ENCODE measurements at regions not wholly inside any gene's neighbourhood (a gene's known extent, or its start where the extent isn't known, plus 50 kb on each side); places are given as distances from the start of the nearest gene placed in this dataset.
"Not testable (repeated sequence)": the region's sequence is repeated elsewhere in the genome, so short reads cannot be mapped to it uniquely, and the experiment has no call there.

GRCh38 chr1:164021813-164022212, 537.2 kb upstream of the PBX1 start:
- no peak for DNase-seq

GRCh38 chr1:164033782-164034181, 525.2 kb upstream of the PBX1 start:
- DNase-seq, result no peak

GRCh38 chr1:164040754-164041153, 518.2 kb upstream of the PBX1 start:
- no peak for DNase-seq

GRCh38 chr1:164051782-164052181, 507.2 kb upstream of the PBX1 start:
- DNase-seq, result no peak

GRCh38 chr1:164054331-164054730, 504.7 kb upstream of the PBX1 start:
- no peak for DNase-seq

GRCh38 chr1:164058198-164058597, 500.8 kb upstream of the PBX1 start:
- no peak for DNase-seq

DNA sequence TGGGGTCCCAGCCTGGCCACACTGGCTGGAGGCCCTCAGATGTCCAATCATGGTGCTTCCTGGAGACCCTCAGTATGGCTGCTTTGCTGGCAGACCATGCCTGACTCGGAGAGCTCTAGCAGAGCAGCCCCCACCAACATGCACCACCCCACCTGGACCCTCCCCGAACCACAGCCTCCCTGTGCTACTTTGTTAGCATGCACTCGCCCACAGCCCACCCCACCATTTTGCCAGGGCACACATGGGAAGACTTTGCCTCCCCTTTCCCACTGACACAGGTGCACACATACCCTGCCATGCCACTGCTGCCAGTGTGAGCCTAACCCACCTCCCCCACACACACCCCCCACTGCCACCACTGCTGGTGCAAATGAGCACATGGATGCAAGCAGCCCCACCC, 497.5 kb upstream of the PBX1 start:
- no peak for DNase-seq

- DNase-seq, result no peak
Observed at GRCh38 chr1:164064501-164064900, 494.5 kb upstream of the PBX1 start.

- no peak for DNase-seq
Observed at GRCh38 chr1:164071288-164071687, 487.7 kb upstream of the PBX1 start.

DNA sequence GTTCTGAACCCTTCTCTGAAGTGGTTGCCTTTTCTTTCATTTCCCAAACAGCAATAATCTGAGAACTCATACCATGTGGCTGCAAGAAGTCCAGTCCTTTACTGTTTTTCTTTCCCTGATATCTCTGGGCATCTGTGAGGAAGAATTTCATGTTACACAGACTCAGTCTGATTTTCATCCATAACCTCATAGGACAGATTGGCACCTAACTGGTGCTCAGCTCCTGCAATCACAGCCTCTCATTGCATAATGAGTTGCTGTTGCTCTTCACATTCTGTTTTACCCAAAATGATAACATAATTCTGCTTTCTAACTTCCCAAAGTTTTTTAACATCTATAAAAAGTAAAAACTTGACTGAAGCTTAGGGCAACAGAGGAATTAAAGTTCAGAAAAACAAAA, 472.2 kb upstream of the PBX1 start:
- DNase-seq, result no peak

DNA sequence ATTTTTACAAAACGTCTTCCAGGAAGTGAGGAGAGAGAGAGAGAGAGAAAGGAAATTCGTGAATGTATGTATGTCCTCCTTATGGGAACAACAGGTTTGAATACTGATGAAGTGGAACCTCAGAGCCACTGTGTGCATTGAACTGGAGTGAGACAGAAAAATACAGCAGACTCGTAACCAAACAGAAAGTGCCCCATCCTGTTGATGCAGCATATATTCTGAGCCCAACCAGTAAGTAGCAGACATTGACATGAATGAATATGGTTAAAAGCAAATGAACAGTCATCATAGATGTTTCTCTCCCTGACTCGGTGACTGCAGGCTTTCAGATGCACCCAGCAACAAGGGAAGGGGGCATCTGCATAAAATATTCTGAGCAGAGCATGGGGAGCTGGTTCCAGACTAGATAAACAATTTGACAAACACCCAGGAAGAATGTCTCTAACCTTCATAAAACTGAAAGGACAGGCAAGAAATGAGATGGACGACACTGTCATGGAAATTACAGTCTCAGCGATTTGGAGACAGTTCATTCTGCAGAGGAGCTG, 471.0 kb upstream of the PBX1 start:
- no peak for DNase-seq

DNA sequence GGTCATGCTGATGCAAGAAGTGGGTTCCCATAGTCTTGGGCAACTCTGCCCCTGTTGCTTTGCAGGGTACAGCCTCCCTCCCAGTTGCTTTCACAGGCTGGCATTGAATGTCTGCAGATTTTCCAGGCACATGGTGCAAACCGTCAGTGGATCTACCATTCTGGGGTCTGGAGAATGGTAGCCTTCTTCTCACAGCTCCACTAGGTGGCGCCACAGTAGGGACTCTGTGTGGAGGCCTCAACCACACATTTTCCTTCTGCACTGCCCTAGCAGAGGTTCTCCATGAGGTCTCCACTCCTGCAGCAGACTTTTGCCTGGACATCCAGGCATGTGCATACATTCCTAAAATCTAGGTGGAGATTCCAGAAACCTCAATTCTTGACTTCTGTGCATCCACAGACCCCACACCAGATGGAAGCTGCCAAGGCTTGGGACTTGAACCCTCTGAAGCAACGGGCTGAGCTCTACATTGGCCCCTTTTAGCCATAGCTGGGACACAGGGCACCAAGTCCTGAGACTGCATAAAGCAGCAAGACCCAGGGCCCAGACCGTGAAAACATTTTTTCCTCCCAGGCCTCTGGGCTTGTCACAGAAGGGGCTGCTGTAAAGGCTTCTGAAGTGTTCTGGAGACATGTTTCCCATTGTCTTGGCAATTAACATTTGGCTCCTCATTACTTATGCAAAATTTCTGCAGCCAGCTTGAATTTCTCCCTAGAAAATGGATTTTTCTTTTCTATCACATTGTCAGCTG, 466.2 kb upstream of the PBX1 start:
- DNase-seq, result no peak

DNA sequence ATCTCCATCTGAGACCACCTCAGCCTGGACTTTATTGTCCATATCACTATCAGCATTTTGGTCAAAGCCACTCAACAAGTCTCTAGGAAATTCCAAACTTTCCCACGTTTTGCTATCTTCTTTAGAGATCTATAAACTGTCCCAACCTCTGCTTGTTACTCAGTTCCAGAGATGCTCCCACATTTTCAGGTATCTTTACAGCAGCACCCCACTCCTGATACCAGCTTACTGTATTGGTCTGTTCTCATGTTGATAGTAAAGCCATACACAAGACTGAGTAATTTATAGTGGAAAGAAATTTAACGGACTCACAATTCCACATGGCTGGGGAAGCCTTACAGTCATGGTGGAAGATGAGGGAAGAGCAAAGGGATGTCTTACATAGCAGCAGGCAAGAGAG, 465.4 kb upstream of the PBX1 start:
- DNase-seq, result no peak

GRCh38 chr1:164101802-164102201, 457.2 kb upstream of the PBX1 start:
- DNase-seq, result no peak

DNA sequence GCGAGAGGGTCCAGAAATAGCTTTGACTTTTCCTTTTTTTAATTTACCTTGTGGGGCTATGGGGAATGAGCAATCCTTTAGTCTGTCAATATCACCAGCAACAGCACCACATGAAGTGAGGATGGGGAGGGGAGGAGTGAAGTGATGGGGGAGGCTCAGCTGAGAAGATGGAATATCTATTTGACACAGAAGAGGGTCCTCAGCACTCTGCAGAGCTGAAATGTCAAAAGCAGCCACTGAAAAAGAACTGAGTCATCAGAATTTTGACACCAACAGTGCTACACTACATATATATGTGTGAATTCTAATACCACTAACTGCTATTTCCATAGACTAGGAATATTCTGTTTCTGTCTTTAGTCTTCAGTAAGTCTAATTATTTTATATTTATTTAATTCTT, 427.0 kb upstream of the PBX1 start:
- no peak for DNase-seq

GRCh38 chr1:164137273-164137925, 421.6 kb upstream of the PBX1 start:
- DNase-seq, result no peak

GRCh38 chr1:164141797-164142196, 417.2 kb upstream of the PBX1 start:
- no peak for DNase-seq

- DNase-seq, result no peak
Observed at GRCh38 chr1:164154622-164155021, 404.4 kb upstream of the PBX1 start.

GRCh38 chr1:164155347-164155746, 403.6 kb upstream of the PBX1 start:
- DNase-seq, result no peak

DNA sequence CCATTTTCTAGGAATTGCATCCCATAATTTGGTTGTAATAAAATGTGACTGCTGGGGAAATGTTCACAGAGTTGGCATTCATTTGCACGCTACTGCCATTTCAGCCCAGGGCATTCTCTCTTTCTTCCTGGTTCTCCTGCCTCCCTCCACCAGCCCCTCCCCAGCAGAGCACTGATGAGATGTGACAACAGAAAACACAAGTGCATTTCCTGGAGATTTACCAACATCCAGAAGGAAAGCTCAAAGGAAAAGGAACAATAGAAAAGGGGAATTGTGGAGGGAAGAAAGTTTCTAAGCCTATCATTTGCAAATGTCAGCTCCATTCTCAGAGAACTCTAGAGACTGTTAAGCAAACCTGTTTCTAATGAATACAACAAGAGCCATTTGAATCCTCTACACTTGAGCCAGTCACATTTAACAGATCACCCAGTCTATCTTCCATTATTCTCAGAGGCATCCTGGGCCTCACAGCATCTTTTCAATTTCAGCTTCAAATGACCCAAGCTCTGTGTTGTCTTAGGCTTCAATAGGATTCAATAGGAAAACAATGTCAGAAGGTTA, 395.6 kb upstream of the PBX1 start:
- DNase-seq, result no peak

DNA sequence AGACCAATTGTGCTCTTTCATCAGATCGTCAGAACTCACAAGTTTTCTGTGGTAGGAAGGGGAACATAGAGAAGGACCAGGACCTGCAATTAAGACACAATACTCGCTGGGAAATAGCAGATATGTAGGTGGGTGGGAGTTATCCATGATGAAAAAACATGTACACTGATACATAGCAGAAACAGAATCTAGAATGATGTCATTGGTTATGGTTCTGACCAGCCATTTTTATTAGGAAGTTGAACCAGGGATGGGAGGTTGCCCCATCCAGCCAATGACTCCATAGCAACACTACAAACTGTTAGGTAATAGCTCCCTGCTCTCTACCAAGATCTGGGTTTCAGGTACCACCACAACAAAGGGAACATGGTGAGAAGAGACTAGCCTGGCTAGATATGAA, 393.5 kb upstream of the PBX1 start:
- DNase-seq, result no peak

DNA sequence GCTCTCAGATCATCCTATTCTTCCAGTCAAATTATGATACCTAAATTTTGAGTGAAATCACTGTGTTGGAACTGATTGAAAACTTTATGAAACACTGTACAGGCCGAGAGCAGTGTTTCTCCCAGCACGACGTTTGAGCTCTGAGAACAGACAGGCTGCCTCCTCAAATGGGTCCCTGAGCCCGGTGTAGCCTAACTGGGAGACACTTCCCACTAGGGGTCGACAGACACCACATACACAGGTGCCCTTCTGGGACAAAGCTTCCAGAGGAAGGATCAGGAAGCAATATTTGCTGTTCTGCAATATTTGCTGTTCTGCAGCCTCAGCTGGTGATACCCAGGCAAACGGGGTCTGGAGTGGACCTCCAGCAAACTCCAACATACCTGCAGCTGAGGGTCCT, 392.5 kb upstream of the PBX1 start:
- not testable (repeated sequence) for DNase-seq

GRCh38 chr1:164177118-164177517, 381.9 kb upstream of the PBX1 start:
- DNase-seq, result no peak

DNA sequence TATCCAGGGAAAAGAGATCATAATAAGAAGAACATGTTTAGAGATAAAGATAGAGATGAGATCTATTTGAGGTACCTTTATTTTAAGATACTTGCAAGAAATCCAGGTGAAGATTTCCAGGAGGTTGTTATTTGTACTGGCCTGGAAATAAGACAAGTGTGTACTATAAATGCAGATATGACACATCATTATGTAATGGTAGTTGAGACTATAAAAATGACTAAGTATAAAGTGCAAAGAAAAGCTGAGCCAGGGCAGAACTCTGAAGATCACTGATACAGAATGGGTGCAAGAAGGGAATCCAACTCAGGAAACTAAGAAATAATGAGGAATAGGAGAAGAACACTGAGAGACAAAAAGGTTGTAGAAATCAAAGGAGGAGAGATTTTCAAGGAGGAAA, 378.2 kb upstream of the PBX1 start:
- no peak for DNase-seq

All from dermis blood vessel endothelial cell (primary cell).